ENCODE measurements at regions not wholly inside any gene's neighbourhood (a gene's known extent, or its start where the extent isn't known, plus 50 kb on each side); places are given as distances from the start of the nearest gene placed in this dataset.

DNA sequence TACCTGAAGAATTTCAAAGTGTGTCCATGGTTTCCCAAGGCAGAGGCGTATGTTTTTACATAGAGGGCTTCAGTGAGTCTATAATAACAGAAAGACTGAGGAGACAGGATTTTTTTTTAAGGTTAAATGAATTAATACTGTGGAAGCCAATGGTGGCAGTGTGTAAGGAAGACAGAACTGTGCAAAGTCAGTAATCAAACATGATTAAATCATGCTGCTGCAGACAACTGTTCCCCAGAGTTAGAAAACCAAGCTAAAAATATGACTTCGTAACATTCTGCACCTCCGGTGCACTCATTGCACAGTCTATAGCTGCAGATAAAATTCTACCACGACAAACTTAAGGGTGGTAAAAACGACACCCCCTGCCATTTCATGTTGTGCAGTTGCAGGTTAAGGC is 309.6 kb upstream of the TRIB2 start:
- no peak for TF ChIP-seq CTCF (IDR thresholded peaks at IDR 0.05)
- no peak for TF ChIP-seq POLR2A (IDR thresholded peaks at IDR 0.05)

Measured in Peyer's patch (tissue), 4 donors.